Upper lobe of left lung (tissue), 6 donors: ENCODE measurements at regions not wholly inside any gene's neighbourhood (a gene's known extent, or its start where the extent isn't known, plus 50 kb on each side); places are given as distances from the start of the nearest gene placed in this dataset.

Experiments
- ATAC-seq, 2 donors: fragments of 200-7000 bp; cut with Tn5 transposase; one replicate each; pipeline ENCODE4 v1.9.1; 2022; ENCODE audit warnings: mild to moderate bottlenecking in 2 of 2, moderate library complexity in 2 of 2; ENCODE audit not compliant: low FRiP score in 2 of 2
- DNase-seq, 2 donors: peaks; one replicate each; pipeline ENCODE4 v3.0.0-alpha.2; 2019 to 2020
- H3K27ac ChIP-seq, 4 donors: fragments of 200-600 bp; sonication (generic); one replicate each; pipeline ENCODE4 v1.5.1; 2016 to 2019
- H3K27me3 ChIP-seq, 4 donors: fragments of 200-600 bp; sonication (generic); one replicate each; pipeline ENCODE4 v1.5.1; 2017 to 2019
- H3K36me3 ChIP-seq, 4 donors: fragments of 200-600 bp; sonication (generic); one replicate each; pipeline ENCODE4 v1.5.1; 2016 to 2019
- H3K4me1 ChIP-seq, 4 donors: fragments of 200-600 bp; sonication (generic); one replicate each; pipeline ENCODE4 v1.5.1; 2018 to 2019
- H3K4me3 ChIP-seq, 4 donors: fragments of 200-600 bp; sonication (generic); one replicate each; pipeline ENCODE4 v1.5.1; 2017 to 2019; ENCODE audit warnings: mild to moderate bottlenecking in 2 of 4, moderate library complexity in 1 of 4
- H3K9me3 ChIP-seq, 4 donors: fragments of 200-600 bp; sonication (generic); one replicate each; pipeline ENCODE4 v1.5.1; 2018 to 2019
- CTCF ChIP-seq, 6 experiments: fragments of 450-650 bp in 4 of 6; fragments of 200-600 bp in 2 of 6; sonication (generic) in 2 of 6; IDR thresholded peaks; one replicate each; pipeline ENCODE4 v1.5.1; 2016 to 2019; ENCODE audit warnings: antibody characterized with exemption in 6 of 6
- EP300 ChIP-seq, 4 donors: sonication (generic); formaldehyde crosslinking; IDR thresholded peaks; one replicate each; pipeline ENCODE4 v1.5.1; 2017; ENCODE audit warnings: antibody characterized with exemption in 4 of 4, control low read depth in 2 of 4
- POLR2A ChIP-seq, 4 donors: fragments of 450-650 bp; IDR thresholded peaks; one replicate each; pipeline ENCODE4 v1.5.1; 2016 to 2017; ENCODE audit warnings: antibody characterized with exemption in 4 of 4, mild to moderate bottlenecking in 2 of 4
- POLR2AphosphoS5 ChIP-seq, 2 donors: sonication (generic); formaldehyde crosslinking; IDR thresholded peaks; one replicate each; pipeline ENCODE4 v1.5.1; 2017; ENCODE audit warnings: antibody characterized with exemption in 2 of 2
- WGBS, 2 donors: methylation state at CpG; one replicate each; pipeline ENCODE4 v1.1.5; 2017 to 2018; 5-methylcytosine and 5-hydroxymethylcytosine counted together
- donor health status: DM: no; HTN: no; CAD: no; lungs with moderate emphysema.
- donor health status: DM: no; HTN: yes; CAD: no; lungs with severe emphysema.

GRCh38 chr5:117065161-117065560 lies 490.5 kb upstream of the SEMA6A start:
- Histone ChIP-seq H3K4me3 (no peak overlapping the region), H3K4me1 (no peaks in the 10 kb centered on the region), H3K27ac (no peak overlapping the region), H3K36me3 (no peaks in the 10 kb centered on the region), H3K9me3 (no peaks in the 10 kb centered on the region), H3K27me3 (no peaks in the 10 kb centered on the region)
- ATAC-seq (no peak), DNase-seq (no peak)
- TF ChIP-seq POLR2A (IDR thresholded peaks at IDR 0.05) = no peak
- no peak for TF ChIP-seq CTCF (IDR thresholded peaks at IDR 0.05)
- TF ChIP-seq EP300 (IDR thresholded peaks at IDR 0.05) = no peak
- TF ChIP-seq POLR2AphosphoS5 (IDR thresholded peaks at IDR 0.05) = no peak
- WGBS, 2 donors = 78 to 90% methylated on average over 1 of the region's 1 CpG

GRCh38 chr5:117060099-117060498 lies 485.5 kb upstream of the SEMA6A start:
- no peaks in the 10 kb centered on the region for H3K9me3 ChIP-seq
- no peaks in the 10 kb centered on the region for H3K4me1 ChIP-seq
- ATAC-seq (no peak), DNase-seq (no peak)
- no peaks in the 10 kb centered on the region for H3K27me3 ChIP-seq
- 84 to 92% methylated on average over 1 of the region's 1 CpG for WGBS, 2 donors
- H3K27ac ChIP-seq = no peak overlapping the region
- H3K4me3 ChIP-seq = no peak overlapping the region
- TF ChIP-seq POLR2AphosphoS5 (IDR thresholded peaks at IDR 0.05) (no peak), CTCF (IDR thresholded peaks at IDR 0.05) (no peak), EP300 (IDR thresholded peaks at IDR 0.05) (no peak), POLR2A (IDR thresholded peaks at IDR 0.05) (no peak)
- H3K36me3 ChIP-seq = no peaks in the 10 kb centered on the region

- TF ChIP-seq POLR2AphosphoS5 (IDR thresholded peaks at IDR 0.05) (no peak), POLR2A (IDR thresholded peaks at IDR 0.05) (no peak), CTCF (IDR thresholded peaks at IDR 0.05) (no peak)
- ATAC-seq = no peak
- DNase-seq = no peak
Observed at GRCh38 chr5:117058740-117059139, 484.1 kb upstream of the SEMA6A start.

GRCh38 chr5:117055517-117055916 lies 480.9 kb upstream of the SEMA6A start:
- Histone ChIP-seq H3K27me3 (no peaks in the 10 kb centered on the region), H3K9me3 (no peaks in the 10 kb centered on the region), H3K4me1 (no peaks in the 10 kb centered on the region), H3K36me3 (no peaks in the 10 kb centered on the region), H3K27ac (no peak overlapping the region), H3K4me3 (no peak overlapping the region)
- WGBS, 2 donors = 79% methylated on average over 2 of the region's 2 CpGs
- TF ChIP-seq EP300 (IDR thresholded peaks at IDR 0.05) (no peak), POLR2A (IDR thresholded peaks at IDR 0.05) (no peak), CTCF (IDR thresholded peaks at IDR 0.05) (no peak), POLR2AphosphoS5 (IDR thresholded peaks at IDR 0.05) (no peak)
- no peak for ATAC-seq
- no peak for DNase-seq

More at GRCh38 chr5:117058740-117059139, 484.1 kb upstream of the SEMA6A start:
- Histone ChIP-seq H3K4me3 (no peak overlapping the region), H3K27ac (no peak overlapping the region), H3K27me3 (no peaks in the 10 kb centered on the region), H3K4me1 (no peaks in the 10 kb centered on the region), H3K9me3 (no peaks in the 10 kb centered on the region), H3K36me3 (no peaks in the 10 kb centered on the region)

GRCh38 chr5:117054911-117055310 lies 480.3 kb upstream of the SEMA6A start:
- 72 to 82% methylated on average over 4 of the region's 4 CpGs for WGBS, 2 donors
- Histone ChIP-seq H3K4me1 (no peaks in the 10 kb centered on the region), H3K4me3 (no peak overlapping the region), H3K27me3 (no peaks in the 10 kb centered on the region), H3K9me3 (no peaks in the 10 kb centered on the region), H3K27ac (no peak overlapping the region), H3K36me3 (no peaks in the 10 kb centered on the region)
- no peak for TF ChIP-seq POLR2A (IDR thresholded peaks at IDR 0.05)
- TF ChIP-seq CTCF (IDR thresholded peaks at IDR 0.05) = no peak
- TF ChIP-seq POLR2AphosphoS5 (IDR thresholded peaks at IDR 0.05) = no peak
- no peak for TF ChIP-seq EP300 (IDR thresholded peaks at IDR 0.05)
- DNase-seq (no peak), ATAC-seq (no peak)
